ENCODE measurements at regions not wholly inside any gene's neighbourhood (a gene's known extent, or its start where the extent isn't known, plus 50 kb on each side); places are given as distances from the start of the nearest gene placed in this dataset.

- TF ChIP-seq CTCF (IDR thresholded peaks at IDR 0.05) (no peak), POLR2AphosphoS5 (IDR thresholded peaks at IDR 0.05; ENCODE audit: low read depth, low read length) (no peak), TCF7L2 (IDR thresholded peaks at IDR 0.05; ENCODE audit: low read depth, low read length) (no peak)
- TF ChIP-seq, protein P1, sequence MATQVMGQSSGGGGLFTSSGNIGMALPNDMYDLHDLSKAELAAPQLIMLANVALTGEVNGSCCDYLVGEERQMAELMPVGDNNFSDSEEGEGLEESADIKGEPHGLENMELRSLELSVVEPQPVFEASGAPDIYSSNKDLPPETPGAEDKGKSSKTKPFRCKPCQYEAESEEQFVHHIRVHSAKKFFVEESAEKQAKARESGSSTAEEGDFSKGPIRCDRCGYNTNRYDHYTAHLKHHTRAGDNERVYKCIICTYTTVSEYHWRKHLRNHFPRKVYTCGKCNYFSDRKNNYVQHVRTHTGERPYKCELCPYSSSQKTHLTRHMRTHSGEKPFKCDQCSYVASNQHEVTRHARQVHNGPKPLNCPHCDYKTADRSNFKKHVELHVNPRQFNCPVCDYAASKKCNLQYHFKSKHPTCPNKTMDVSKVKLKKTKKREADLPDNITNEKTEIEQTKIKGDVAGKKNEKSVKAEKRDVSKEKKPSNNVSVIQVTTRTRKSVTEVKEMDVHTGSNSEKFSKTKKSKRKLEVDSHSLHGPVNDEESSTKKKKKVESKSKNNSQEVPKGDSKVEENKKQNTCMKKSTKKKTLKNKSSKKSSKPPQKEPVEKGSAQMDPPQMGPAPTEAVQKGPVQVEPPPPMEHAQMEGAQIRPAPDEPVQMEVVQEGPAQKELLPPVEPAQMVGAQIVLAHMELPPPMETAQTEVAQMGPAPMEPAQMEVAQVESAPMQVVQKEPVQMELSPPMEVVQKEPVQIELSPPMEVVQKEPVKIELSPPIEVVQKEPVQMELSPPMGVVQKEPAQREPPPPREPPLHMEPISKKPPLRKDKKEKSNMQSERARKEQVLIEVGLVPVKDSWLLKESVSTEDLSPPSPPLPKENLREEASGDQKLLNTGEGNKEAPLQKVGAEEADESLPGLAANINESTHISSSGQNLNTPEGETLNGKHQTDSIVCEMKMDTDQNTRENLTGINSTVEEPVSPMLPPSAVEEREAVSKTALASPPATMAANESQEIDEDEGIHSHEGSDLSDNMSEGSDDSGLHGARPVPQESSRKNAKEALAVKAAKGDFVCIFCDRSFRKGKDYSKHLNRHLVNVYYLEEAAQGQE (IDR thresholded peaks at IDR 0.05; ENCODE audit: insufficient read depth in 1 of 2, low read depth in 2 of 2, low read length in 1 of 2): no peak
These were observed 484.5 kb downstream of the NR2F1-AS1 start for GRCh38 chr5:93096561-93096960.
